ENCODE measurements at regions not wholly inside any gene's neighbourhood (a gene's known extent, or its start where the extent isn't known, plus 50 kb on each side); places are given as distances from the start of the nearest gene placed in this dataset.

DNA sequence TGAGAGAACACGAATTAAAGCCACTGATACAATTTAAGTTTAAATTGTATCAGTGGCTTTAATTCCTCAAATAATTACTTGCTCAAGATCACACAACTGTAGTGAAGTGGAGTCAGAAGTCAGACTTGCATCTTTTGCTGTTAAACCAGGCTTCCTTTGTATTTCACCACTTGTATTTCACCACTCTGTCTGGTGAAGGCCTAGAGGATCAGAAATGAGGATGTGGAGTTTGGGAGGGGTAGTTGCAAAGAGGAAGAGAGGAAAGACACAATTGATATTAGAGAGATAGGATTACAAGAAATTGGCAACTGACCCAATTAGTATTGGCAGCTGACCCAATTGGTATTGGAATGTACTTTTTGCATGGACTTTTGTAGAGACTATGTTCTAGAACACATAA, 288.1 kb upstream of the GPR149 start:
- H3K9me3 ChIP-seq (ENCODE audit: control insufficient read depth in 2 of 2, low read length in 2 of 2), result no peaks in the 10 kb centered on the region
- no peaks in the 10 kb centered on the region for H3K27me3 ChIP-seq (ENCODE audit: control insufficient read depth in 2 of 2, insufficient read depth in 2 of 2, low read length in 2 of 2)
- no peaks in the 10 kb centered on the region for H3K36me3 ChIP-seq (ENCODE audit: control insufficient read depth in 2 of 2, insufficient read depth in 2 of 2, low read length in 2 of 2)
- no peak overlapping the region for H3K27ac ChIP-seq (ENCODE audit: low read depth in 2 of 2, low read length in 2 of 2)
- H3K4me1 ChIP-seq (ENCODE audit: control insufficient read depth in 2 of 2, insufficient read depth in 2 of 2, low read length in 2 of 2), result no peaks in the 10 kb centered on the region
- no peak overlapping the region for H3K4me3 ChIP-seq (ENCODE audit: low read length in 2 of 2)
- no peak overlapping the region for H3K9ac ChIP-seq (ENCODE audit: low read depth in 1 of 2, low read length in 2 of 2)

DNA sequence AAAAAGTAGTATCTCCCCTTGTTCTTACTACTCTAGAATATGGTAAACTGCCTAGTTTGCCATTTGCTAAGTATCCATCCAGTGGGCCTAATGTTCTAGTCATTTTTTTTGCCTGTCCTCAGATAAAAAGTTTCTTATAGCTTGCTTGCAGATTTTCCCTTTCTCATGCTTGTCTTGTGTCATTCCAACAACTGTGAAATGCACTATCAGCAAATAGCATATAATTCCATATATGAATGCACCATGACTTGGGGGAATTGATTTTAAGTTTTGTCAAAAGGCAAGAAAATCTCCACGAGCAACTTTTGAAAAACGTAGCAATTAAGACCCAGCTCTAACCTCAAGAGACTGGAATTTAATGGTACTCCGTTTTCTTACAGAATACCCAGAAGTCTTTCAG, 286.2 kb upstream of the GPR149 start:
- no peaks in the 10 kb centered on the region for H3K36me3 ChIP-seq (ENCODE audit: control insufficient read depth in 2 of 2, insufficient read depth in 2 of 2, low read length in 2 of 2)
- no peaks in the 10 kb centered on the region for H3K4me1 ChIP-seq (ENCODE audit: control insufficient read depth in 2 of 2, insufficient read depth in 2 of 2, low read length in 2 of 2)
- no peaks in the 10 kb centered on the region for H3K9me3 ChIP-seq (ENCODE audit: control insufficient read depth in 2 of 2, low read length in 2 of 2)
- no peak overlapping the region for H3K27ac ChIP-seq (ENCODE audit: low read depth in 2 of 2, low read length in 2 of 2)
- no peak overlapping the region for H3K9ac ChIP-seq (ENCODE audit: low read depth in 1 of 2, low read length in 2 of 2)
- no peak overlapping the region for H3K4me3 ChIP-seq (ENCODE audit: low read length in 2 of 2)
- no peaks in the 10 kb centered on the region for H3K27me3 ChIP-seq (ENCODE audit: control insufficient read depth in 2 of 2, insufficient read depth in 2 of 2, low read length in 2 of 2)

DNA sequence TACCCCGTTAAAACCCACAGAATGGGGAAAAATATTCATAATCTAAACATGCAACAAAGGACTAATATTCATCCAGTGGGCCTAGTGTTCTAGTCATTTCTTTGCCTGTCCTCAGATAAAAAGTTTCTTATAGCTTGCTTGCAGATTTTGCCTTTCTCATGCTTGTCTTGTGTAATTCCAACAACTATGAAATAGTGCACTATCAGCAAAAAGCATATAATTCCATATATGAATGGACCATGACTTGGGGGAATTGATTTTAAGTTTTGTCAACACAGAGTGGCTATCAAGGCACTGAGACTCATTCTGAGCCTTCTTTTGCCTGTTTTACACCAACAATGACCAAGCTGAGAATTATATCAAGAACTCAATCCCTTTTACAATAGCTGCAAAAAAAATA, 278.6 kb upstream of the GPR149 start:
- Histone ChIP-seq H3K27ac (ENCODE audit: low read depth in 2 of 2, low read length in 2 of 2) (no peak overlapping the region), H3K27me3 (ENCODE audit: control insufficient read depth in 2 of 2, insufficient read depth in 2 of 2, low read length in 2 of 2) (no peaks in the 10 kb centered on the region), H3K4me3 (ENCODE audit: low read length in 2 of 2) (no peak overlapping the region), H3K4me1 (ENCODE audit: control insufficient read depth in 2 of 2, insufficient read depth in 2 of 2, low read length in 2 of 2) (no peaks in the 10 kb centered on the region), H3K9me3 (ENCODE audit: control insufficient read depth in 2 of 2, low read length in 2 of 2) (no peaks in the 10 kb centered on the region), H3K9ac (ENCODE audit: low read depth in 1 of 2, low read length in 2 of 2) (no peak overlapping the region), H3K36me3 (ENCODE audit: control insufficient read depth in 2 of 2, insufficient read depth in 2 of 2, low read length in 2 of 2) (no peaks in the 10 kb centered on the region)

- Histone ChIP-seq H3K4me1 (ENCODE audit: control insufficient read depth in 2 of 2, insufficient read depth in 2 of 2, low read length in 2 of 2) (no peaks in the 10 kb centered on the region), H3K36me3 (ENCODE audit: control insufficient read depth in 2 of 2, insufficient read depth in 2 of 2, low read length in 2 of 2) (no peaks in the 10 kb centered on the region), H3K4me3 (ENCODE audit: low read length in 2 of 2) (no peak overlapping the region), H3K27me3 (ENCODE audit: control insufficient read depth in 2 of 2, insufficient read depth in 2 of 2, low read length in 2 of 2) (no peaks in the 10 kb centered on the region), H3K9ac (ENCODE audit: low read depth in 1 of 2, low read length in 2 of 2) (no peak overlapping the region), H3K27ac (ENCODE audit: low read depth in 2 of 2, low read length in 2 of 2) (no peak overlapping the region), H3K9me3 (ENCODE audit: control insufficient read depth in 2 of 2, low read length in 2 of 2) (no peaks in the 10 kb centered on the region)
Measured at GRCh38 chr3:154701055-154701454, 271.1 kb upstream of the GPR149 start.

DNA sequence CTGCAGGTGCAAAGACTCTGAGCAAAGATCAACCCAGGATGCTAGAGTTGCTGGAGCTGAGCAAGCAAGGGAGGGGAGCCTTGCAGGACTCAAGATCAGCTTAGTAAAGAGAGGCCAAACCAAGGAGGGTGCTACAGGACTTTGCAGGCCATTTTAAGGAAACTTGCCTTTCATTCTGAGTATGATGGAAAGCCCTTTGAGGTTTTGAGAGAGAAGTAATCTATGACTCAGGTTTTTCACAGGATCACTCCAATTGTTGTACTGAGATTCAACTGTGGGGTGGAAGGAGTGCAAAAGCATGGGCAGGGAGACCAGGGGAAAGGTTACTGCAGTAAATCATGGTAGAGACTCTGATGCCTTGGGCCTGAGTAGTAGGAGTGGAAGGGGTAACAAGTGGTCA, 260.4 kb upstream of the GPR149 start:
- H3K27me3 ChIP-seq (ENCODE audit: control insufficient read depth in 2 of 2, insufficient read depth in 2 of 2, low read length in 2 of 2), result no peaks in the 10 kb centered on the region
- no peaks in the 10 kb centered on the region for H3K36me3 ChIP-seq (ENCODE audit: control insufficient read depth in 2 of 2, insufficient read depth in 2 of 2, low read length in 2 of 2)
- no peak overlapping the region for H3K9ac ChIP-seq (ENCODE audit: low read depth in 1 of 2, low read length in 2 of 2)
- no peaks in the 10 kb centered on the region for H3K4me1 ChIP-seq (ENCODE audit: control insufficient read depth in 2 of 2, insufficient read depth in 2 of 2, low read length in 2 of 2)
- no peak overlapping the region for H3K4me3 ChIP-seq (ENCODE audit: low read length in 2 of 2)
- no peak overlapping the region for H3K27ac ChIP-seq (ENCODE audit: low read depth in 2 of 2, low read length in 2 of 2)
- H3K9me3 ChIP-seq (ENCODE audit: control insufficient read depth in 2 of 2, low read length in 2 of 2), result no peaks in the 10 kb centered on the region

GRCh38 chr3:154684440-154684839, 254.4 kb upstream of the GPR149 start:
- H3K27me3 ChIP-seq (ENCODE audit: control insufficient read depth in 2 of 2, insufficient read depth in 2 of 2, low read length in 2 of 2), result no peaks in the 10 kb centered on the region
- no peaks in the 10 kb centered on the region for H3K36me3 ChIP-seq (ENCODE audit: control insufficient read depth in 2 of 2, insufficient read depth in 2 of 2, low read length in 2 of 2)
- no peak overlapping the region for H3K9ac ChIP-seq (ENCODE audit: low read depth in 1 of 2, low read length in 2 of 2)
- no peaks in the 10 kb centered on the region for H3K9me3 ChIP-seq (ENCODE audit: control insufficient read depth in 2 of 2, low read length in 2 of 2)
- no peak overlapping the region for H3K27ac ChIP-seq (ENCODE audit: low read depth in 2 of 2, low read length in 2 of 2)
- H3K4me3 ChIP-seq (ENCODE audit: low read length in 2 of 2), result no peak overlapping the region
- no peaks in the 10 kb centered on the region for H3K4me1 ChIP-seq (ENCODE audit: control insufficient read depth in 2 of 2, insufficient read depth in 2 of 2, low read length in 2 of 2)

DNA sequence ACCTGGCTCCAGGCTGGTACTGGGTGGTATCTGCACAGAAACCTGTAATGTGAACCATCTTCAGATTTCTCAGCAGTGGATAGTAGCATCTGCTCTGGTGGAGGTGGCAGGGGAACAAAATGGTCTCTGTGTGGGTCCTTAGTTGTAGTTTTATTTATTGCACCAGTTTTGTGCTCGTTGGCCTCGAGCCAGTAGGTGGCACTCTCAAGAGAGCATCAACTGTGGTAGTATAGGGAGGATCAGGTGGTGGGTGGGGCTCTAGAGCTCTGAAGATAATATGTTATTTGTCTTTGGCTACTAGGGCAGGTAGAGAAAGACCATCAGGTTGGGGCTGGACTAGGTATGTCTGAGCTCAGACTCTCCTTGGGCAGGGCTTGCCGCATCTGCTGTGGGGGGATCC, 254.0 kb upstream of the GPR149 start:
- Histone ChIP-seq H3K27me3 (ENCODE audit: control insufficient read depth in 2 of 2, insufficient read depth in 2 of 2, low read length in 2 of 2) (no peaks in the 10 kb centered on the region), H3K4me3 (ENCODE audit: low read length in 2 of 2) (no peak overlapping the region), H3K9me3 (ENCODE audit: control insufficient read depth in 2 of 2, low read length in 2 of 2) (no peaks in the 10 kb centered on the region), H3K4me1 (ENCODE audit: control insufficient read depth in 2 of 2, insufficient read depth in 2 of 2, low read length in 2 of 2) (no peaks in the 10 kb centered on the region), H3K9ac (ENCODE audit: low read depth in 1 of 2, low read length in 2 of 2) (no peak overlapping the region), H3K27ac (ENCODE audit: low read depth in 2 of 2, low read length in 2 of 2) (no peak overlapping the region), H3K36me3 (ENCODE audit: control insufficient read depth in 2 of 2, insufficient read depth in 2 of 2, low read length in 2 of 2) (no peaks in the 10 kb centered on the region)

GRCh38 chr3:154678041-154678654, 248.2 kb upstream of the GPR149 start:
- Histone ChIP-seq H3K9me3 (ENCODE audit: control insufficient read depth in 2 of 2, low read length in 2 of 2) (no peaks in the 10 kb centered on the region), H3K4me1 (ENCODE audit: control insufficient read depth in 2 of 2, insufficient read depth in 2 of 2, low read length in 2 of 2) (no peaks in the 10 kb centered on the region), H3K36me3 (ENCODE audit: control insufficient read depth in 2 of 2, insufficient read depth in 2 of 2, low read length in 2 of 2) (no peaks in the 10 kb centered on the region), H3K4me3 (ENCODE audit: low read length in 2 of 2) (no peak overlapping the region), H3K27me3 (ENCODE audit: control insufficient read depth in 2 of 2, insufficient read depth in 2 of 2, low read length in 2 of 2) (no peaks in the 10 kb centered on the region), H3K9ac (ENCODE audit: low read depth in 1 of 2, low read length in 2 of 2) (no peak overlapping the region), H3K27ac (ENCODE audit: low read depth in 2 of 2, low read length in 2 of 2) (no peak overlapping the region)

DNA sequence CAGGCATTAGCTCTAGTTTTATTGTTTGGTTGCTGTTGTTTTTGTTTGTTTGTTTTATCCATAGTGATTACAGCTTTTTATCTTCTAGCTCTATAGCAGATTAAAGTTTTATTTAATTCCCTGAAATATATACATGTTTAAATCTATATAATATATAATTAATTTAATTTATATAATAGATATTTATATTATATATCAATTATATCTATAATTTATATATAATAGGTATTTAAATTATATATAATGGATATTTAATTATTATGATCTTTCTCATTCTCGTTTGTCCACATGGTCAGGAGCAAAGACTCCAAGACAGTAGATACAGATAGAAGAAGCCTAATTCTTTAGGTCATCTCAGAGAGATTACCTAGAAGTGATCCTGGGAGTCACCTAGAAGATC, 238.8 kb upstream of the GPR149 start:
- H3K9ac ChIP-seq (ENCODE audit: low read depth in 1 of 2, low read length in 2 of 2), result no peak overlapping the region
- H3K36me3 ChIP-seq (ENCODE audit: control insufficient read depth in 2 of 2, insufficient read depth in 2 of 2, low read length in 2 of 2), result no peaks in the 10 kb centered on the region
- no peak overlapping the region for H3K4me3 ChIP-seq (ENCODE audit: low read length in 2 of 2)
- H3K4me1 ChIP-seq (ENCODE audit: control insufficient read depth in 2 of 2, insufficient read depth in 2 of 2, low read length in 2 of 2), result no peaks in the 10 kb centered on the region
- no peak overlapping the region for H3K27ac ChIP-seq (ENCODE audit: low read depth in 2 of 2, low read length in 2 of 2)
- no peaks in the 10 kb centered on the region for H3K27me3 ChIP-seq (ENCODE audit: control insufficient read depth in 2 of 2, insufficient read depth in 2 of 2, low read length in 2 of 2)
- no peaks in the 10 kb centered on the region for H3K9me3 ChIP-seq (ENCODE audit: control insufficient read depth in 2 of 2, low read length in 2 of 2)

DNA sequence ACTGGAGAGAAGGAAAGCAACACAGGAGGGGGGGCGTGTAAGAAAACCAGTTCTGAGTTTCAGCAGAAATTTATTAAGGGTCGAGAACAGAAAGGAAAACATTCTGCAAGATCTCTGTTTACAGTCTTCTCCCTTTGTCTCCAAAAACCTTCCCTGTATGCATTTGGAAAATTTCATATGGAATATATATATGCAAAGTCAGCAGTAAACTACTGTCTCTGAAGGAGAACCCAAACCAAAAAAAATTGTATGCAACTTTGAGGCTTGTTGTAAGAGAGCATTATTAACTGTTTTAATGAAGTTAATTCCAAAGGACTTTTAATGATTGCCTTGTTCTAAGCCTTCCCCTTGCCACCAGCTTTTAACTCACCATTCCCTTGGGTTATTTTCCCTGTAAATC, 238.2 kb upstream of the GPR149 start:
- Histone ChIP-seq H3K27ac (ENCODE audit: low read depth in 2 of 2, low read length in 2 of 2) (no peak overlapping the region), H3K9me3 (ENCODE audit: control insufficient read depth in 2 of 2, low read length in 2 of 2) (no peaks in the 10 kb centered on the region), H3K4me3 (ENCODE audit: low read length in 2 of 2) (no peak overlapping the region), H3K36me3 (ENCODE audit: control insufficient read depth in 2 of 2, insufficient read depth in 2 of 2, low read length in 2 of 2) (no peaks in the 10 kb centered on the region), H3K4me1 (ENCODE audit: control insufficient read depth in 2 of 2, insufficient read depth in 2 of 2, low read length in 2 of 2) (no peaks in the 10 kb centered on the region), H3K27me3 (ENCODE audit: control insufficient read depth in 2 of 2, insufficient read depth in 2 of 2, low read length in 2 of 2) (no peaks in the 10 kb centered on the region), H3K9ac (ENCODE audit: low read depth in 1 of 2, low read length in 2 of 2) (no peak overlapping the region)

DNA sequence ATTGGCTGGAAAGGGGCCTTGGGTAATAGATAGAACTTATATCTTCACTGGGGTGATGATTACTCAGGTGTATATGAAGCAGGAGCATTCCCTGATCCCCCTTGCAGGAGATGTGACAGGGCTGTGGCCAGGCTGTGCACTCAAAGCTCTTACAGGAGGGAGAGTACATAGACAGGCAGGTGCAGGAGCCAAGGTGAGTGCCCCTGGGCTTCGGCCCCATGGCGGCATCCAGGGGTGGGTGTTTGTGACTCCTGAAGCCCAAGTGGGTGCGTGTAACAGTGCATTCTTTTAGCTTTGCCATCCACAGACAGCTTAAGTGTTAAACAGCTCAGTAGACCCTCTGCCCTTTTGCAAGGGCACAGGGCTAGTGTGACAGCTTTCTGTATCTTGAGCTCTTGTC, 236.6 kb upstream of the GPR149 start:
- Histone ChIP-seq H3K9ac (ENCODE audit: low read depth in 1 of 2, low read length in 2 of 2) (no peak overlapping the region), H3K27me3 (ENCODE audit: control insufficient read depth in 2 of 2, insufficient read depth in 2 of 2, low read length in 2 of 2) (no peaks in the 10 kb centered on the region), H3K4me3 (ENCODE audit: low read length in 2 of 2) (no peak overlapping the region), H3K27ac (ENCODE audit: low read depth in 2 of 2, low read length in 2 of 2) (no peak overlapping the region), H3K9me3 (ENCODE audit: control insufficient read depth in 2 of 2, low read length in 2 of 2) (no peaks in the 10 kb centered on the region), H3K36me3 (ENCODE audit: control insufficient read depth in 2 of 2, insufficient read depth in 2 of 2, low read length in 2 of 2) (no peaks in the 10 kb centered on the region), H3K4me1 (ENCODE audit: control insufficient read depth in 2 of 2, insufficient read depth in 2 of 2, low read length in 2 of 2) (no peaks in the 10 kb centered on the region)
